Hepatocyte (in vitro differentiated cells): ENCODE measurements at regions not wholly inside any gene's neighbourhood (a gene's known extent, or its start where the extent isn't known, plus 50 kb on each side); places are given as distances from the start of the nearest gene placed in this dataset.

Source experiments
- CTCF ChIP-seq: fragments of 200-600 bp; sonication (generic); IDR thresholded peaks from 2 replicates; pipeline ENCODE4 v1.5.1; 2016; ENCODE audit warnings: antibody characterized with exemption, mild to moderate bottlenecking; ENCODE audit not compliant: poor library complexity
- EZH2 ChIP-seq: fragments of 200-600 bp; sonication (generic); IDR thresholded peaks from 2 replicates; pipeline ENCODE4 v1.6.1; 2016; ENCODE audit warnings: antibody characterized with exemption, mild to moderate bottlenecking, borderline replicate concordance
- EZH2phosphoT487 ChIP-seq: fragments of 200-600 bp; sonication (generic); IDR thresholded peaks from one replicate; pipeline ENCODE4 v1.6.1; 2018; ENCODE audit warnings: antibody characterized with exemption, mild to moderate bottlenecking, low read depth, moderate library complexity; ENCODE audit not compliant: unreplicated experiment, severe bottlenecking

- no peak for TF ChIP-seq CTCF
- TF ChIP-seq EZH2, result no peak
- no peak for TF ChIP-seq EZH2phosphoT487
These were observed 503.8 kb downstream of the NPHP4 start for GRCh38 chr1:5488448-5488847.
